SH-SY5Y (cell line): ENCODE measurements at regions not wholly inside any gene's neighbourhood (a gene's known extent, or its start where the extent isn't known, plus 50 kb on each side); places are given as distances from the start of the nearest gene placed in this dataset.

Source experiments
- GATA2 ChIP-seq: IDR thresholded peaks from 2 replicates; pipeline ENCODE4 v1.6.1; 2011; ENCODE audit warnings: mild to moderate bottlenecking, low read depth, low read length
- GATA3 ChIP-seq: IDR thresholded peaks from 2 replicates; pipeline ENCODE4 v1.6.1; 2011; ENCODE audit warnings: low read depth, mild to moderate bottlenecking, low read length, moderate library complexity

GRCh38 chr5:135735831-135736230, 98.6 kb upstream of the SLC25A48 start:
- TF ChIP-seq GATA2 (no peak), GATA3 (no peak)

GRCh38 chr5:135729321-135729786, 105.1 kb upstream of the SLC25A48 start:
- TF ChIP-seq GATA3 = no peak
- no peak for TF ChIP-seq GATA2

- TF ChIP-seq GATA2 = no peak
- no peak for TF ChIP-seq GATA3
These were observed 109.8 kb upstream of the SLC25A48 start for GRCh38 chr5:135724617-135725016.

- TF ChIP-seq GATA3 (no peak), GATA2 (no peak)
These were observed 111.0 kb upstream of the SLC25A48 start for GRCh38 chr5:135723491-135723890.

GRCh38 chr5:135721548-135722090, 112.8 kb upstream of the SLC25A48 start:
- TF ChIP-seq GATA2 (no peak), GATA3 (no peak)

GRCh38 chr5:135720191-135720590, 114.3 kb upstream of the SLC25A48 start:
- TF ChIP-seq GATA3 = no peak
- TF ChIP-seq GATA2 = no peak

- TF ChIP-seq GATA2 (no peak), GATA3 (no peak)
These were observed 114.9 kb upstream of the SLC25A48 start for GRCh38 chr5:135719428-135720063.

- TF ChIP-seq GATA3 (no peak), GATA2 (no peak)
These were observed 115.8 kb upstream of the SLC25A48 start for GRCh38 chr5:135718651-135719050.

GRCh38 chr5:135718151-135718550, 116.3 kb upstream of the SLC25A48 start:
- TF ChIP-seq GATA2 = no peak

GRCh38 chr5:135715267-135716055, 119.0 kb upstream of the SLC25A48 start:
- TF ChIP-seq GATA2 (no peak), GATA3 (no peak)

- no peak for TF ChIP-seq GATA2
- no peak for TF ChIP-seq GATA3
These were observed 120.2 kb upstream of the SLC25A48 start for GRCh38 chr5:135714126-135714894.

GRCh38 chr5:135713161-135713915, 121.1 kb upstream of the SLC25A48 start:
- TF ChIP-seq GATA3 (no peak), GATA2 (no peak)

- TF ChIP-seq GATA2 (no peak), GATA3 (no peak)
These were observed 122.6 kb upstream of the SLC25A48 start for GRCh38 chr5:135711911-135712310.
